SK-N-SH (cell line): ENCODE measurements at regions not wholly inside any gene's neighbourhood (a gene's known extent, or its start where the extent isn't known, plus 50 kb on each side); places are given as distances from the start of the nearest gene placed in this dataset.

Experiments
- CTCF ChIA-PET: fragments of 300-600, 350-600 bp; formaldehyde crosslinking; extraction: SDS; loops from one replicate; lab custom pipeline; 2021; lab: Yijun Ruan, JAX
- POLR2A ChIA-PET: fragments of 350-600 bp; sonication (Branson Sonifier 250); formaldehyde crosslinking; extraction: SDS; loops from one replicate; lab custom pipeline; 2020; ENCODE audit warnings: antibody characterized with exemption, inconsistent platforms; lab: Yijun Ruan, JAX
- DNase-seq: peaks from one replicate; pipeline ENCODE4 v3.0.0; 2012
- H2AFZ ChIP-seq: fragments of 200-600 bp; sonication (generic); 2 replicates; pipeline ENCODE4 v1.8.1; 2016; ENCODE audit warnings: antibody characterized with exemption, mild to moderate bottlenecking, low read depth
- H3F3A ChIP-seq: fragments of 200-600 bp; sonication (generic); replicated peaks from 2 replicates; pipeline ENCODE3; 2016; ENCODE audit warnings: antibody characterized with exemption, mild to moderate bottlenecking; ENCODE audit not compliant: insufficient read depth
- H3K27ac ChIP-seq, 2 experiments: fragments of 200-500 bp in 1 of 2; fragments of 200-600 bp in 1 of 2; sonication (Bioruptor generic) in 1 of 2; sonication (generic), shearing (Covaris generic) in 1 of 2; 2 replicates each; pipeline versions ENCODE4 v1.5.1 to v1.6.1; 2014 to 2016; ENCODE audit warnings: low read depth in 2 of 2, inconsistent platforms in 1 of 2, low read length in 1 of 2, mild to moderate bottlenecking in 1 of 2, mixed read lengths in 1 of 2
- H3K27me3 ChIP-seq: fragments of 200-600 bp; sonication (generic), shearing (Covaris generic); 2 replicates; pipeline ENCODE4 v1.6.1; 2016; ENCODE audit warnings: mixed run types; ENCODE audit not compliant: insufficient read depth
- H3K36me3 ChIP-seq, 2 experiments: fragments of 200-500 bp in 1 of 2; fragments of 200-600 bp in 1 of 2; sonication (Bioruptor generic) in 1 of 2; sonication (generic) in 1 of 2; replicated peaks in 1 of 2; 2 replicates each; pipeline versions ENCODE3 to v1.5.1; 2014 to 2016; ENCODE audit warnings: low read length in 1 of 2, mild to moderate bottlenecking in 1 of 2; ENCODE audit not compliant: insufficient read depth in 2 of 2, control insufficient read depth in 1 of 2
- H3K4me1 ChIP-seq, 2 experiments: fragments of 200-500 bp in 1 of 2; fragments of 200-600 bp in 1 of 2; sonication (Bioruptor generic) in 1 of 2; sonication (generic), shearing (Covaris generic) in 1 of 2; 2 replicates each; pipeline versions ENCODE4 v1.5.1 to v1.6.1; 2014 to 2016; ENCODE audit warnings: low read depth in 1 of 2, low read length in 1 of 2, mixed run types in 1 of 2; ENCODE audit not compliant: insufficient read depth in 2 of 2, control insufficient read depth in 1 of 2
- H3K4me2 ChIP-seq: fragments of 200-600 bp; sonication (generic), shearing (Covaris generic); 2 replicates; pipeline ENCODE4 v1.6.1; 2017; ENCODE audit warnings: mixed run types
- H3K4me3 ChIP-seq, 2 experiments: fragments of 200-500 bp in 1 of 2; fragments of 200-600 bp in 1 of 2; sonication (Bioruptor generic) in 1 of 2; sonication (generic), shearing (Covaris generic) in 1 of 2; 2 replicates each; pipeline versions ENCODE4 v1.5.1 to v1.8.1; 2014 to 2016; ENCODE audit warnings: low read depth in 2 of 2, inconsistent platforms in 1 of 2, low read length in 1 of 2, mild to moderate bottlenecking in 1 of 2, mixed read lengths in 1 of 2, moderate library complexity in 1 of 2
- H3K79me2 ChIP-seq: fragments of 200-600 bp; sonication (generic); 2 replicates; pipeline ENCODE4 v1.8.1; 2017; ENCODE audit warnings: mild to moderate bottlenecking; ENCODE audit not compliant: insufficient read depth
- H3K9ac ChIP-seq: fragments of 200-600 bp; sonication (generic); 2 replicates; pipeline ENCODE4 v1.6.1; 2017; ENCODE audit warnings: mixed run types
- H3K9me2 ChIP-seq: fragments of 200-600 bp; sonication (generic); 2 replicates; pipeline ENCODE4 v1.6.1; 2017; ENCODE audit warnings: mixed run types
- H3K9me3 ChIP-seq: fragments of 200-600 bp; sonication (generic); 2 replicates; pipeline ENCODE4 v1.6.1; 2017; ENCODE audit warnings: mixed run types, mild to moderate bottlenecking, moderate library complexity
- H4K20me1 ChIP-seq: fragments of 200-600 bp; sonication (generic); 2 replicates; pipeline ENCODE4 v1.6.1; 2017; ENCODE audit warnings: mild to moderate bottlenecking, mixed run types; ENCODE audit not compliant: insufficient read depth
- FOXJ3 ChIP-seq: sonication (generic); formaldehyde crosslinking; IDR thresholded peaks from 2 replicates; pipeline ENCODE4 v1.5.1; 2020; ENCODE audit warnings: mild to moderate bottlenecking, missing genetic modification reagents
- GABPA ChIP-seq: IDR thresholded peaks from 2 replicates; pipeline ENCODE4 v1.4.0; 2012; ENCODE audit warnings: low read depth, mild to moderate bottlenecking
- JUND ChIP-seq: IDR thresholded peaks from 2 replicates; pipeline ENCODE4 v1.4.0; 2012
- NRF1 ChIP-seq: IDR thresholded peaks from 2 replicates; pipeline ENCODE4 v1.6.1; 2012; ENCODE audit warnings: low read depth, mild to moderate bottlenecking, low read length
- PBX3 ChIP-seq: IDR thresholded peaks from 2 replicates; pipeline ENCODE4; 2012
- SMC3 ChIP-seq: IDR thresholded peaks from 2 replicates; pipeline ENCODE4 v1.6.1; 2012; ENCODE audit warnings: low read depth, low read length, improper control_type of control experiment
- TCF12 ChIP-seq: IDR thresholded peaks from 2 replicates; pipeline ENCODE4 v1.4.0; 2012
- TEAD4 ChIP-seq: IDR thresholded peaks from 2 replicates; pipeline ENCODE4 v1.4.0; 2012; ENCODE audit warnings: mild to moderate bottlenecking, borderline replicate concordance; ENCODE audit not compliant: insufficient read depth
- USF1 ChIP-seq: IDR thresholded peaks from 2 replicates; pipeline ENCODE4 v1.4.0; 2012; ENCODE audit warnings: low read depth, borderline replicate concordance
- ZBTB33 ChIP-seq: IDR thresholded peaks from 2 replicates; pipeline ENCODE4 v1.4.0; 2012; ENCODE audit warnings: low read depth, borderline replicate concordance
- WGBS: methylation state at CpG from one replicate; pipeline ENCODE4 v1.1.6; 2017; ENCODE audit warnings: low lambda C conversion rate; 5-methylcytosine and 5-hydroxymethylcytosine counted together
- TF ChIP-seq, protein P1 (sequence below): IDR thresholded peaks from 2 replicates; pipeline ENCODE4 v1.6.1; 2012; ENCODE audit warnings: mild to moderate bottlenecking, low read depth, low read length, moderate library complexity
- TF ChIP-seq, protein P2 (sequence below): fragments of 200-600 bp; sonication (generic); IDR thresholded peaks from 2 replicates; pipeline ENCODE4 v1.6.1; 2017; ENCODE audit warnings: antibody characterized with exemption, mild to moderate bottlenecking, moderate library complexity

GRCh38 chr4:8690216-8691150, 97.9 kb downstream of the CPZ start:
- Histone ChIP-seq H3K4me1 (no peaks in the 10 kb centered on the region), H3F3A (no peaks in the 10 kb centered on the region), H3K9me2 (no peaks in the 10 kb centered on the region), H2AFZ (no peak overlapping the region), H3K4me2 (no peak overlapping the region), H3K79me2 (no peaks in the 10 kb centered on the region), H3K9ac (no peak overlapping the region), H3K27me3 (no peaks in the 10 kb centered on the region), H3K27ac (no peak overlapping the region), H3K4me3 (no peak overlapping the region), H4K20me1 (no peaks in the 10 kb centered on the region), H3K9me3 (no peaks in the 10 kb centered on the region), H3K36me3 (no peaks in the 10 kb centered on the region)
- 34% methylated on average over 20 of the region's 23 CpGs for WGBS
- ChIA-PET CTCF (interaction anchor here (1.3 to 2.2 kb wide), 3 partner anchors 195 to 227 kb away, joined by 5 to 8 read pairs (median 7); no protein-coding TSS in a partner anchor), POLR2A (no interaction called here)
- no peak for DNase-seq
- TF ChIP-seq USF1 (no peak), ZBTB33 (no peak), GABPA (no peak), FOXJ3 (CRISPR knock-in tag) (no peak), SMC3 (no peak), TEAD4 (no peak), PBX3 (no peak), JUND (no peak), NRF1 (no peak), TCF12 (no peak)
- TF ChIP-seq, protein P1, sequence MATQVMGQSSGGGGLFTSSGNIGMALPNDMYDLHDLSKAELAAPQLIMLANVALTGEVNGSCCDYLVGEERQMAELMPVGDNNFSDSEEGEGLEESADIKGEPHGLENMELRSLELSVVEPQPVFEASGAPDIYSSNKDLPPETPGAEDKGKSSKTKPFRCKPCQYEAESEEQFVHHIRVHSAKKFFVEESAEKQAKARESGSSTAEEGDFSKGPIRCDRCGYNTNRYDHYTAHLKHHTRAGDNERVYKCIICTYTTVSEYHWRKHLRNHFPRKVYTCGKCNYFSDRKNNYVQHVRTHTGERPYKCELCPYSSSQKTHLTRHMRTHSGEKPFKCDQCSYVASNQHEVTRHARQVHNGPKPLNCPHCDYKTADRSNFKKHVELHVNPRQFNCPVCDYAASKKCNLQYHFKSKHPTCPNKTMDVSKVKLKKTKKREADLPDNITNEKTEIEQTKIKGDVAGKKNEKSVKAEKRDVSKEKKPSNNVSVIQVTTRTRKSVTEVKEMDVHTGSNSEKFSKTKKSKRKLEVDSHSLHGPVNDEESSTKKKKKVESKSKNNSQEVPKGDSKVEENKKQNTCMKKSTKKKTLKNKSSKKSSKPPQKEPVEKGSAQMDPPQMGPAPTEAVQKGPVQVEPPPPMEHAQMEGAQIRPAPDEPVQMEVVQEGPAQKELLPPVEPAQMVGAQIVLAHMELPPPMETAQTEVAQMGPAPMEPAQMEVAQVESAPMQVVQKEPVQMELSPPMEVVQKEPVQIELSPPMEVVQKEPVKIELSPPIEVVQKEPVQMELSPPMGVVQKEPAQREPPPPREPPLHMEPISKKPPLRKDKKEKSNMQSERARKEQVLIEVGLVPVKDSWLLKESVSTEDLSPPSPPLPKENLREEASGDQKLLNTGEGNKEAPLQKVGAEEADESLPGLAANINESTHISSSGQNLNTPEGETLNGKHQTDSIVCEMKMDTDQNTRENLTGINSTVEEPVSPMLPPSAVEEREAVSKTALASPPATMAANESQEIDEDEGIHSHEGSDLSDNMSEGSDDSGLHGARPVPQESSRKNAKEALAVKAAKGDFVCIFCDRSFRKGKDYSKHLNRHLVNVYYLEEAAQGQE, result no peak
- TF ChIP-seq, protein P2, sequence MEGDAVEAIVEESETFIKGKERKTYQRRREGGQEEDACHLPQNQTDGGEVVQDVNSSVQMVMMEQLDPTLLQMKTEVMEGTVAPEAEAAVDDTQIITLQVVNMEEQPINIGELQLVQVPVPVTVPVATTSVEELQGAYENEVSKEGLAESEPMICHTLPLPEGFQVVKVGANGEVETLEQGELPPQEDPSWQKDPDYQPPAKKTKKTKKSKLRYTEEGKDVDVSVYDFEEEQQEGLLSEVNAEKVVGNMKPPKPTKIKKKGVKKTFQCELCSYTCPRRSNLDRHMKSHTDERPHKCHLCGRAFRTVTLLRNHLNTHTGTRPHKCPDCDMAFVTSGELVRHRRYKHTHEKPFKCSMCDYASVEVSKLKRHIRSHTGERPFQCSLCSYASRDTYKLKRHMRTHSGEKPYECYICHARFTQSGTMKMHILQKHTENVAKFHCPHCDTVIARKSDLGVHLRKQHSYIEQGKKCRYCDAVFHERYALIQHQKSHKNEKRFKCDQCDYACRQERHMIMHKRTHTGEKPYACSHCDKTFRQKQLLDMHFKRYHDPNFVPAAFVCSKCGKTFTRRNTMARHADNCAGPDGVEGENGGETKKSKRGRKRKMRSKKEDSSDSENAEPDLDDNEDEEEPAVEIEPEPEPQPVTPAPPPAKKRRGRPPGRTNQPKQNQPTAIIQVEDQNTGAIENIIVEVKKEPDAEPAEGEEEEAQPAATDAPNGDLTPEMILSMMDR, result no peak
